H1 (cell line): ENCODE measurements at regions not wholly inside any gene's neighbourhood (a gene's known extent, or its start where the extent isn't known, plus 50 kb on each side); places are given as distances from the start of the nearest gene placed in this dataset.

Experiments used
- CTCF ChIA-PET: fragments of 300-600 bp; sonication (Branson Sonifier 250); formaldehyde crosslinking; loops from one replicate; lab custom pipeline; 2021; ENCODE audit not compliant: partially characterized antibody; lab: Charles Lee
- POLR2A ChIA-PET: fragments of 300-600 bp; sonication (Branson Sonifier 250); formaldehyde crosslinking; loops from one replicate; lab custom pipeline; 2021; ENCODE audit warnings: inconsistent platforms; ENCODE audit not compliant: partially characterized antibody; lab: Charles Lee
- DNase-seq, 2 experiments: peaks; one replicate each; pipeline versions ENCODE4 v3.0.0 to v3.0.0-alpha.2; 2010 to 2022; ENCODE audit warnings: low spot score in 2 of 2, low read depth in 1 of 2, mixed read lengths in 1 of 2
- FAIRE-seq: peaks from 2 replicates; lab custom pipeline; 2011; peaks lifted over from hg19 to GRCh38; lab: Jason Lieb, UNC
- H2AFZ ChIP-seq: 2 replicates; pipeline ENCODE4 v1.8.1; 2012; ENCODE audit warnings: low read length, inconsistent platforms
- H2AK5ac ChIP-seq: 2 replicates; pipeline ENCODE4 v1.6.1; 2013; ENCODE audit warnings: low read depth, low read length
- H2BK120ac ChIP-seq: replicated peaks from 2 replicates; pipeline ENCODE3; 2013; ENCODE audit warnings: low read depth, low read length, inconsistent platforms
- H2BK12ac ChIP-seq: 2 replicates; pipeline ENCODE4 v1.6.1; 2013; ENCODE audit warnings: low read depth, low read length
- H2BK15ac ChIP-seq: 2 replicates; pipeline ENCODE4 v1.6.1; 2013; ENCODE audit warnings: low read length
- H2BK20ac ChIP-seq: 2 replicates; pipeline ENCODE4 v1.6.1; 2013; ENCODE audit warnings: low read length
- H2BK5ac ChIP-seq: 2 replicates; pipeline ENCODE4 v1.6.1; 2013; ENCODE audit warnings: low read depth, low read length
- H3K14ac ChIP-seq: 2 replicates; pipeline ENCODE4 v1.6.1; 2013; ENCODE audit warnings: inconsistent platforms; ENCODE audit not compliant: insufficient read length
- H3K18ac ChIP-seq: 2 replicates; pipeline ENCODE4 v1.6.1; 2013; ENCODE audit warnings: low read length; ENCODE audit errors: extremely low read depth
- H3K23ac ChIP-seq: 2 replicates; pipeline ENCODE4 v1.6.1; 2013; ENCODE audit warnings: inconsistent platforms; ENCODE audit not compliant: insufficient read length
- H3K23me2 ChIP-seq: 2 replicates; pipeline ENCODE4 v1.6.1; 2013; ENCODE audit warnings: low read depth, low read length
- H3K27ac ChIP-seq: 2 replicates; pipeline ENCODE4 v1.6.1; 2011; ENCODE audit warnings: low read depth, low read length, inconsistent platforms
- H3K27me3 ChIP-seq, 4 experiments: replicated peaks in 1 of 4; 1 replicate in 1 of 4; 2 replicates in 3 of 4; pipeline versions ENCODE4 v1.6.1 to v1.8.1; 2011 to 2013; ENCODE audit warnings: low read length in 3 of 4, mild to moderate bottlenecking in 3 of 4, inconsistent platforms in 2 of 4, mixed read lengths in 2 of 4, moderate library complexity in 1 of 4; ENCODE audit not compliant: control insufficient read depth in 3 of 4, insufficient read depth in 3 of 4; ENCODE audit errors: extremely low read depth in 1 of 4
- H3K36me3 ChIP-seq, 4 experiments: 2 replicates each; pipeline versions ENCODE4 v1.6.1 to v1.8.1; 2011 to 2013; ENCODE audit warnings: mild to moderate bottlenecking in 4 of 4, low read length in 3 of 4, moderate library complexity in 2 of 4, control low read depth in 1 of 4, inconsistent platforms in 1 of 4; ENCODE audit not compliant: insufficient read depth in 4 of 4, control insufficient read depth in 2 of 4
- H3K4ac ChIP-seq: replicated peaks from 2 replicates; pipeline ENCODE3; 2013; ENCODE audit warnings: low read length, low read depth, mixed read lengths, inconsistent platforms; ENCODE audit not compliant: insufficient read length
- H3K4me1 ChIP-seq, 4 experiments: replicated peaks in 1 of 4; 1 replicate in 1 of 4; 2 replicates in 3 of 4; pipeline versions ENCODE4 v1.6.1 to v1.8.1; 2011 to 2013; ENCODE audit warnings: low read length in 3 of 4, inconsistent platforms in 2 of 4, mixed read lengths in 1 of 4; ENCODE audit not compliant: insufficient read depth in 4 of 4, control insufficient read depth in 3 of 4
- H3K4me2 ChIP-seq, 2 experiments: 2 replicates each; pipeline versions ENCODE4 v1.6.1 to v1.8.1; 2011 to 2013; ENCODE audit warnings: low read depth in 2 of 2, low read length in 2 of 2, control low read depth in 1 of 2, inconsistent platforms in 1 of 2, mild to moderate bottlenecking in 1 of 2; ENCODE audit not compliant: insufficient read depth in 1 of 2
- H3K4me3 ChIP-seq, 4 experiments: fragments of 200-600, 300-600 bp in 1 of 4; sonication (generic), shearing (Covaris generic), sonication (Bioruptor Twin) in 1 of 4; 2 replicates each; pipeline versions ENCODE4 v1.5.1 to v1.8.1; 2011 to 2016; ENCODE audit warnings: low read length in 4 of 4, low read depth in 3 of 4, control low read depth in 2 of 4, inconsistent platforms in 2 of 4, mild to moderate bottlenecking in 2 of 4, mixed read lengths in 1 of 4, moderate library complexity in 1 of 4; ENCODE audit not compliant: insufficient read depth in 2 of 4; ENCODE audit errors: extremely low read depth in 1 of 4
- H3K56ac ChIP-seq: replicated peaks from 2 replicates; pipeline ENCODE3; 2013; ENCODE audit warnings: low read depth, mild to moderate bottlenecking, mixed read lengths, low read length, inconsistent platforms; ENCODE audit not compliant: insufficient read length
- H3K79me1 ChIP-seq: 2 replicates; pipeline ENCODE4 v1.6.1; 2013; ENCODE audit warnings: low read depth, low read length, control low read depth
- H3K79me2 ChIP-seq, 2 experiments: 2 replicates each; pipeline versions ENCODE4 v1.6.1 to v1.8.1; 2012 to 2013; ENCODE audit warnings: low read length in 2 of 2, mild to moderate bottlenecking in 2 of 2, inconsistent platforms in 1 of 2; ENCODE audit not compliant: insufficient read depth in 2 of 2, control insufficient read depth in 1 of 2
- H3K9ac ChIP-seq, 4 experiments: replicated peaks in 1 of 4; 1 replicate in 1 of 4; 2 replicates in 3 of 4; pipeline versions ENCODE4 v1.6.1 to v1.8.1; 2011 to 2013; ENCODE audit warnings: low read depth in 3 of 4, low read length in 3 of 4, control low read depth in 2 of 4, mild to moderate bottlenecking in 2 of 4, moderate library complexity in 2 of 4, inconsistent platforms in 1 of 4; ENCODE audit errors: extremely low read depth in 1 of 4
- H3K9me3 ChIP-seq, 2 experiments: 2 replicates each; pipeline versions ENCODE4 v1.6.1 to v1.8.1; 2012 to 2013; ENCODE audit warnings: mild to moderate bottlenecking in 2 of 2, moderate library complexity in 2 of 2, control low read depth in 1 of 2, inconsistent platforms in 1 of 2, low read depth in 1 of 2, low read length in 1 of 2, mixed read lengths in 1 of 2; ENCODE audit not compliant: insufficient read depth in 2 of 2
- H4K20me1 ChIP-seq, 2 experiments: replicated peaks in 1 of 2; 2 replicates each; pipeline versions ENCODE3 to v1.8.1; 2011 to 2013; ENCODE audit warnings: inconsistent platforms in 2 of 2, low read length in 2 of 2, mild to moderate bottlenecking in 1 of 2; ENCODE audit not compliant: insufficient read depth in 2 of 2, control insufficient read depth in 1 of 2
- H4K5ac ChIP-seq: 2 replicates; pipeline ENCODE4 v1.6.1; 2013; ENCODE audit warnings: low read length, low read depth, mixed read lengths, inconsistent platforms; ENCODE audit not compliant: insufficient read length
- H4K8ac ChIP-seq: 2 replicates; pipeline ENCODE4 v1.8.0; 2013; ENCODE audit warnings: mild to moderate bottlenecking, moderate library complexity, low read length, inconsistent platforms; ENCODE audit not compliant: insufficient read depth; ENCODE audit errors: extremely low read depth
- H4K91ac ChIP-seq: replicated peaks from 2 replicates; pipeline ENCODE3; 2013; ENCODE audit warnings: low read length, mixed read lengths, inconsistent platforms; ENCODE audit not compliant: insufficient read length
- BACH1 ChIP-seq: IDR thresholded peaks from 2 replicates; pipeline ENCODE4 v1.6.1; 2012; ENCODE audit warnings: low read length, improper control_type of control experiment
- CTBP2 ChIP-seq: IDR thresholded peaks from 2 replicates; pipeline ENCODE4 v1.7.0; 2011; ENCODE audit warnings: borderline replicate concordance, mild to moderate bottlenecking, moderate library complexity, mixed read lengths, low read length; ENCODE audit not compliant: insufficient read depth, insufficient read length
- E2F6 ChIP-seq: IDR thresholded peaks from 2 replicates; pipeline ENCODE4 v1.6.1; 2012; ENCODE audit warnings: inconsistent platforms
- EP300 ChIP-seq, 2 experiments: IDR thresholded peaks; 1 replicate in 1 of 2; 2 replicates in 1 of 2; pipeline ENCODE4 v1.6.1; 2011 to 2012; ENCODE audit warnings: low read depth in 2 of 2, low read length in 2 of 2, mild to moderate bottlenecking in 2 of 2, borderline replicate concordance in 1 of 2, inconsistent platforms in 1 of 2, moderate library complexity in 1 of 2
- GABPA ChIP-seq: IDR thresholded peaks from 2 replicates; pipeline ENCODE4 v1.6.1; 2011; ENCODE audit warnings: mild to moderate bottlenecking, low read length, moderate library complexity, borderline replicate concordance; ENCODE audit not compliant: insufficient read depth
- JUND ChIP-seq: IDR thresholded peaks from 2 replicates; pipeline ENCODE4 v1.6.1; 2011; ENCODE audit warnings: mild to moderate bottlenecking, improper control_type of control experiment, low read length
- KDM5A ChIP-seq: fragments of 200-600 bp; IDR thresholded peaks from 2 replicates; pipeline ENCODE4 v1.7.1; 2012; ENCODE audit warnings: mild to moderate bottlenecking, low read length, inconsistent platforms, mixed read lengths
- TBP ChIP-seq: IDR thresholded peaks from 2 replicates; pipeline ENCODE4 v1.6.1; 2011; ENCODE audit warnings: low read depth, low read length, improper control_type of control experiment
- WGBS, 2 experiments: shearing (Covaris generic) in 1 of 2; methylation state at CpG; one replicate each; pipeline versions ENCODE4 v1.1.6 to v1.1.7; 2013 to 2015; ENCODE audit warnings: low lambda C conversion rate in 2 of 2, mixed read lengths in 2 of 2, inconsistent platforms in 1 of 2, low coverage in 1 of 2, missing lambda C conversion rate in 1 of 2; ENCODE audit not compliant: insufficient replicate concordance in 2 of 2, insufficient coverage in 1 of 2, insufficient read length in 1 of 2; ENCODE audit errors: extremely low coverage in 1 of 2, missing lambda C conversion rate in 1 of 2; 5-methylcytosine and 5-hydroxymethylcytosine counted together
- TF ChIP-seq, protein P1 (sequence below): IDR thresholded peaks from 2 replicates; pipeline ENCODE4 v1.6.1; 2012; ENCODE audit warnings: low read length, inconsistent platforms

GRCh38 chr4:189053621-189054020, 887.1 kb upstream of the FRG1 start:
- Histone ChIP-seq H3K4me1 (peaks cover 0 to 13% (median 3%) of the 10 kb centered on the region in 4 experiments; a peak in 5 of 7 replicates), H2BK120ac (peak overlapping the region; percentile 72), H3K79me2 (no peaks in the 10 kb centered on the region), H4K20me1 (no peaks in the 10 kb centered on the region), H2AFZ (peak overlapping the region; percentile 30; the same call in 1 of the 2 replicates), H3K23ac (no peak overlapping the region), H3K4ac (no peak overlapping the region), H3K23me2 (no peaks in the 10 kb centered on the region), H4K8ac (no peak overlapping the region), H3K36me3 (no peaks in the 10 kb centered on the region), H2BK12ac (peak overlapping the region; percentile 40; the same call in 1 of the 2 replicates), H4K91ac (peak overlapping the region; percentile 87), H2BK15ac (0 out of 2 replicates have a peak overlapping the region, but pooled peaks have one; percentile 1), H4K5ac (no peak overlapping the region), H2BK5ac (no peak overlapping the region), H3K79me1 (no peaks in the 10 kb centered on the region), H3K4me2 (no peak overlapping the region), H3K18ac (peak overlapping the region; percentile 20; the same call in 1 of the 2 replicates), H3K14ac (no peak overlapping the region), H3K9me3 (no peaks in the 10 kb centered on the region), H3K27ac (no peak overlapping the region), H3K9ac (no peak overlapping the region), H3K27me3 (no peaks in the 10 kb centered on the region), H3K4me3 (no peak overlapping the region), H2AK5ac (no peak overlapping the region), H2BK20ac (peak overlapping the region; percentile 16), H3K56ac (no peak overlapping the region)
- DNase-seq: no peak
- CTCF ChIA-PET: interaction anchor here (2.2 kb wide), 1 partner anchor 82 kb away, joined by 4 read pairs; no protein-coding TSS in a partner anchor
- POLR2A ChIA-PET: no interaction called here
- no peak for FAIRE-seq
- WGBS, 2 experiments: 87% methylated on average over 7 of the region's 7 CpGs; no CpG with 5 or more reads in 1 of the 2 experiments
- no peak for TF ChIP-seq JUND
- TF ChIP-seq GABPA: no peak
- TF ChIP-seq KDM5A: no peak
- no peak for TF ChIP-seq CTBP2
- TF ChIP-seq, protein P1, sequence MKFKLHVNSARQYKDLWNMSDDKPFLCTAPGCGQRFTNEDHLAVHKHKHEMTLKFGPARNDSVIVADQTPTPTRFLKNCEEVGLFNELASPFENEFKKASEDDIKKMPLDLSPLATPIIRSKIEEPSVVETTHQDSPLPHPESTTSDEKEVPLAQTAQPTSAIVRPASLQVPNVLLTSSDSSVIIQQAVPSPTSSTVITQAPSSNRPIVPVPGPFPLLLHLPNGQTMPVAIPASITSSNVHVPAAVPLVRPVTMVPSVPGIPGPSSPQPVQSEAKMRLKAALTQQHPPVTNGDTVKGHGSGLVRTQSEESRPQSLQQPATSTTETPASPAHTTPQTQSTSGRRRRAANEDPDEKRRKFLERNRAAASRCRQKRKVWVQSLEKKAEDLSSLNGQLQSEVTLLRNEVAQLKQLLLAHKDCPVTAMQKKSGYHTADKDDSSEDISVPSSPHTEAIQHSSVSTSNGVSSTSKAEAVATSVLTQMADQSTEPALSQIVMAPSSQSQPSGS: no peak
- no peak for TF ChIP-seq TBP
- no peak for TF ChIP-seq EP300 (IDR thresholded peaks at IDR 0.05; ENCODE audit: borderline replicate concordance in 1 of 2, low read depth in 2 of 2, low read length in 2 of 2)
- no peak for TF ChIP-seq E2F6
- no peak for TF ChIP-seq BACH1
